GM19240 (cell line): ENCODE measurements at regions not wholly inside any gene's neighbourhood (a gene's known extent, or its start where the extent isn't known, plus 50 kb on each side); places are given as distances from the start of the nearest gene placed in this dataset.

ENCODE experiments used
- DNase-seq: peaks from one replicate; pipeline ENCODE4 v3.0.0; 2011; ENCODE audit warnings: low spot score; ENCODE audit not compliant: insufficient read length

DNA sequence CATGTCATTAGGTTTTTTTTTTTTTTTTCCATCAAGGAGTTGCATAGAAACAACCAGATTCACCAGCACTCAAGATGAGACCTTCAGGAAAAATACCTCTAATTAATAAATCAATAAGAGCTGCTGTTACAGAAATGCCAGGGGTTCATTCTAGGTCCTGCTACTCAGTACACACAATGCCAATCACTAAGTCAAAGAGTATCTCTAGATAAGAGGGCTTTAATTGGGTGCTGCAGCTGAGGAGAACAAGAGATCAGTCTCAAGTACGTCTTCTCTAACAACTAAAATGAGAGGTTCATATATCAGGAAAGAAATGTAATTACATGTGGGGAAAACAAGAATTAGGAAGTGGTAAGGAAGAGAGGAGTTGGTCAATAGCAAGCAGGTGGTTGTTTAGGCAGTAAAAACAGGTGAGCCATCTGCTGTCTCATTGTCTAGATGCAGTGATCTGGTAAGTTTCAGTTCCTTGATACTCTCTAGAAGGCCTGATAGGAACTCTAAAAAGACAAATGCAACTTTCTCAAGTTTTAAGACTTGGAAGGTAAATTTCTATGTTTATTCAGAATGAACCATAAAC lies 272.9 kb upstream of the ZWINT start:
- DNase-seq: no peak

DNA sequence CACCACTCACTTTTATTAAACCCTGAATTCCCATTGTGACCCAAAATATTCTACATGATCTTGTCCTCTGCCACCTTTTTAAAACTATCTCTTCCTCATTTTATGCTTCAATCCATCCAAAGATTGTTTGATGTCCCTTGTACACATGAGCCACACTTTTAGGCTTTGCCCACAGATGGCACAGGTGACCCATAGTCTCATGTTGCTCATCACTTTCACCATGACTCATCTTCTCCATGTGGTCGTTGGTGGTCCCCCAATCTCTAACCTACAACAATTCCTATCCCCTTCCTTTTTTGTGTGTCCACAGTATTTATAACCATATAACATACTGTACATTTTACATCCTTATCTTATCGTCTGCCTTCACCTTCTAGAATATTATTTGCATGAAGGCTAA lies 271.5 kb upstream of the ZWINT start:
- DNase-seq: no peak

DNA sequence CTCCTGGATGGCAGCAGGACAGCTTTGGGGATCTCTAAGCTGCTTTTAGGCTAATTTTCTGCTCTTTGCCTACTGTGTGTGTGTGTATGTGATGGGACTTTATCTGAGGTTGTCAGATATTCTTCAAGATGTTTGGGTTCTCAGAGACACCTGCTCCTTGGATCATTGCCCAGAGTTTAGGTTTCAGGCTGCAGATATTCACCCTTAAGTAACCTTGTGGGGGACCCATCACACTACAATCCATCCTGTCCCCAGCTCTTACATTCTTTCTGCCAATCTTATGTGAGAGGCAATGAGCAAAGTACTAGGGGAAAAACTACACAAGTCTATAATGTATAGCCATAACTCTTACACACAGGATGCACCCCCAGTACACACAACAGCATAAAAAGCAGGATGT lies 263.0 kb upstream of the ZWINT start:
- no peak for DNase-seq

DNA sequence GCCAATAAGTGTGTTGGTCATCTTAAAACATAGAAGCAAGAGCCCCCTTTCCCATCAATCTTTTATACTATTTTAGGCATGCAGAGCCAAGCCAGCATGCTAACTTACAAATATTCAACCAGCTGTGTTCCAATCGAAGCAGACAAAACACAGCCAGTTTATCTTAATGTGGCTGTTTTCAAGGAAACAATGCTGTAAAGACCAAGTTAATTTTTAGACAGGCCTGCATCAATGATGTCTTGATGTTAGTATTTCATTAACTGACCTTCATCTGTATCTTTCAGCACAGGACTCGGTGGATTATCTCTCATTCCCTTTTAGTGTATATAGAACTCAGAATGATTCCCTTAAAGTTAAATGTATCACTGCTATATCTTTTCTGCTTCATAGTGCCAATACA lies 262.0 kb upstream of the ZWINT start:
- no peak for DNase-seq

DNA sequence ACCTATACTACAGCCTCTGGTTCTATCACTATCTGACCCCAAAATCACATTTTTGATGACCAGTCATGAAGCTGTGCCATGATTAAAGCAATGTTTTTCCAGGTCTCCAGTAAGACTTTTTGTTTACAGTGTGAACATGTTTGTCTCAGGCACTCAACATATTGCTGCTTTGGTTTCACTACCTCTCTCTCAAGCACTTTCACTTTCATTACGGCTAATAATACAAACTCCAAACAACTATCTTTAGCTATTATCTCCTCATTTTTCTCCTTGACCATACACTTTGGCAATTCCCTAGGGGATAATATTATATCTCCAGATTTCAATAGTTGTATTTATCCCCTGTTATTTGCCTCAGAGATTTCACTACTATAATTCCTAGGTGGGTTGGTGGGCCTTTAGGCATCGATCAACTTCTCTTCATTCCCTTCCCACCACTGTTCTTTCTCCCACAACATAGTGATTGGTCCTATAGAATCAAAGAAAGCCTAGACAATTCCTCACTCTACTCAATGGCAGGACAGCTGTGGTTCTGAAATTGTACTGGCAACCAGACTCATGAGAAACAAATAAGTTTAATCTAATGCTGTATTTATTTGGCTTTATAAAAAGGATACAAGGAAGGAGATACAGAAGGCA lies 261.4 kb upstream of the ZWINT start:
- DNase-seq: no peak

DNA sequence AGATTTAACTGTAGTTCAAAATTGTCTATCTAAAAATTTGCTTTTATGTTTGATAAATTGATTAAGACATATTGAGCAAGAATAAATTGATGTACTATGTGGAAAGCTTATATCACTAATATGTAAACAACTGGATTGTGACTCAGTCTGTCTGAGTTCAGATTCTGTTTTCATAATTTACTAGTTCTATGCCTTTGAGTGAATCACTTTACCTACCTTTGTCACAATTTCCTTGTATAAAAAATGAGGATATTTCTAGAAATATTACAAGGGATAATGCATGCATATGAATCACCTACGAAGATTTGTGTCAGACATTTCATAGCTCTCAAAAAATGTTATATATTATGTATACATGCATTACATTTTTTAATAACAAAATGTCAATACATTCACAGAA lies 245.1 kb upstream of the ZWINT start:
- no peak for DNase-seq

DNA sequence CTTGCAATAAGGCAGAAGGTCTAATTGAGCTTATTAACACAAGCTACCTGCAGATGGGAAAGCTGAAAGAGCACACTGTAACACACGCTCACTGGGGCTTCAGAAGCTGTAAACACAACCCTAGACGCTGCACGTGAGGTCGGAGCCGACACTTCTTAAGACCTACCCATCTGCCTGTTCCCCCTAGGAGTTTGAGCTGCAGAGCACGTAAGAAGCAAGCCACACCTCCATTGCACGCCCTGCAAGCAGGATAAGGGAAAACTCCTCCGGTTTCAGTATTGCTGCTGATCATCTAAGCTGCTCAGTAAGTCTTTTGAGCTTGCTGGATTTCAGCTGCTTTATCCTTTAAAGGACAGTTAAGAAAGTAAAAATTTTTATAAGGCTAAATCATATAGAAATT lies 244.0 kb upstream of the ZWINT start:
- no peak for DNase-seq

DNA sequence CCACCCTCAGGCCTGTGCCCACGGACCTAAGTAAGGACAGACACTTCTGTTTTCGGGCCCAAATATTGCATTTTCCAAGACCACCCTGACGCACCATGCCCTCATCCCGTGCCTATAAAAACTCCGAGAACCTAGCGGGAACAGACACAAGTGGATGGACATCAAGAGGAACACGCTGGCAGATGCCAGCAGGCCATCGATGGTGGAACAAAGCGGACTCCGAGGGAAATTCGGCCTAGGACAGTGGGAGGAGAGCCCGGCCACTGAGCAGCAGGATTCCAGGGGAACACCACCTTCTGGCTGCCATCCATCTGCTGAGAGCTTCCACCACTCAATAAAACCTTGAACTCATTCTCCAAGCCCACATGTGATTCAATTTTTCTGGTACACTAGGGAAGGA lies 243.6 kb upstream of the ZWINT start:
- no peak for DNase-seq

DNA sequence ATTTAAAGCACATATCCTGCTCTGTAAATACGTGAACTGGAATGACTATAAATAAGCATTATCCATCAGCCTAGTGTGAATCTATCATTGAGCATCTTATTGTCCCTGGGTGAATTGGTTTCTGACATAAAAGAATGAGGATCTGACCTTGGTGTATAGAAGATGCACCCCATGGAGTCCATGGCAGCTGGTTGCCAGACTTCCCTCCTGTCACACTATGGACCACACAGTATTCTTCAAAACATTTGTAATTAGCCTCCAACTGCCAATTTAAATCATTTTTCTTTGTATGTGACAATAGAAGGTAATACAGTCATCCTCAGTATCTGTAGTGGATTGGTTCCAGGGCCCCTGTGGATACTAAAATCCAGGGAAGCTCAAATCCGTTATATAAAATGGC lies 238.1 kb upstream of the ZWINT start:
- DNase-seq: no peak

DNA sequence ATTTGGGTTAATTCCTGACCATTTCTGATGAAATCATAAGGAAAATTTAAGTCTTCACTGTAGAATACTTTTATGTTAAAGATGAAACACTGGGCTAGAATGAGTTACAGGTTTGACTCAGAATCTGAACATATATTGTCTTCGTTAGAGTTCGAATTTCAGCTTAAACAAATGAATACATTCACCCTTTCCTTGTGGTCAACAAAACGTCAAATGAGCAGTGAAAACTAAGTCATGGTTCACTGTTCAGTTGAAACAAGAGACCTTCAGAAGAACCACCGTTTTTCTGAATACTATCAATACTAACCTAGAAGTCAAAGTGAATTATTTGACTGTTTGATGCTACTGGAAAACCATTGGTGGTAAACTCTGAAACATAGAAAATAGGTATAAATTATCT lies 235.2 kb upstream of the ZWINT start:
- no peak for DNase-seq

DNA sequence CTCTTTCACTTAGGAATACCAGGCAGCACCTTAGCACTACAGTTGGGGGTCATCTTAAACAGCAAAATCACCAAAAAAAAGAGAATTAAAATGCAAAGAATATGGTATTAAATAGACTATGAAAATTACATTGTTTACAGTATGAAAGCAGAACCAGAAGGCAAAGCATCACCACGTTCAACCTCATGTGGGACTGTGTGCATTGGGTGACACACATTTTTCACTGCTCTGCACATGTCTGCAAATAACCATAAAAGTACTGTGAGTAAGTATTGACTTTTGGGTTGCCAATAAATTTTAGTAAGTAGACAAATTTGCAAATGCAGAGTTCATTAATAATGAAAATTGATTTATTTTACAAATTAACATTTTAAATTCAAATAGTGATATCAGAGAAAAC lies 232.1 kb upstream of the ZWINT start:
- DNase-seq: no peak

DNA sequence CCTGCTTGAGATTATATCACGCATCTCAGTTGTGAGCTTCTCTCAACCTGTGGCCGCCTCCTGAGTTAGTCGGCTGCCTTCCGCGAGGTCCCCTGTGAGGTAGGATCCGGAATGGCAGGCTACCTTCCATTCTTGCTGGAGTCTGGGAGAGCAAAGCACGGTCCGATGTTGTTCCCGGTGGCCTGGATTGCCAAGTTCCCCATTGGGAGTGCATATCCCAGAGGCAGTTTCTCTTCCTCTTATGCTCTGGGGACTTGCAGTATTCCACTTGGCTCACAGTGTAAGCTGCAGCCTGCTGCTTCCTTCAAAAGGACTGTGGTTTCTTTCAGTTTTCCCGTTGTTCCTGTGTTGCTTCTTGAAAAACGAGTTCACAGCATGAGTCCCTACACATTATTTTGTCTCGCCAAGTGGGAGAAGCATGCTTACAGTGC lies 225.4 kb upstream of the ZWINT start:
- no peak for DNase-seq

DNA sequence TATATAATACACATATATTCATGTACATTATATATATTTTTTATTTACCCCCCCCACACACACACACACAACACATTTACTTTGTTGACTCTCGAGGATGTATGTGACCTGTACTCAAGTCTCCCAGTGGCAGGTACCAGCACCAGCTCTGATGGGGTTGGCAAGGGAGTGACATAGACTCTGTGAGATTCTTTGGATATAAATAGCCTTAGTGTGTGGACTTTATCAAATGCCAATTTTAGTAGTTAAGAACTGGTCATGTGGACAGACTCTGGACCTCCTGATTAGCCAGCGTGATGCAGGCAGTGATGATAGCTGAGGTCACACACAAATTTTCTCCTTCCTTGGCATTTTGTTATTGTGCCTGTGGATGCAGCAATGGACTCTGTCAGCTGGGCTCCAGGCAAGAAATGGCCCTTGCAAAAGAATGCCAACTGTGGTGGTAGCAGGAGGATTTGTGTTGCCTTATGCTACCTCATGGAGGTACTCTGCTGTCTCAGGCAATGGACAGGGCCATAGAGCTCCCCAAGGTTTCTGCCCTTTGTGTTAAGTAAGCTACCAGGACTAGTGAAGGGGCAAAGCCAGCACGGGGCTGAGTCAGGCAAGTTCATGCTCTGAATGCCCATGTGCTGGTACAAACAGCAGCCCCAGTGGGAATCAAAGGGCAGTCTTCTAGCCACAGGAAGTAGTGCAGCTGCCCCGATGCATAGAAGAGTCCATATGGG lies 224.6 kb upstream of the ZWINT start:
- no peak for DNase-seq

DNA sequence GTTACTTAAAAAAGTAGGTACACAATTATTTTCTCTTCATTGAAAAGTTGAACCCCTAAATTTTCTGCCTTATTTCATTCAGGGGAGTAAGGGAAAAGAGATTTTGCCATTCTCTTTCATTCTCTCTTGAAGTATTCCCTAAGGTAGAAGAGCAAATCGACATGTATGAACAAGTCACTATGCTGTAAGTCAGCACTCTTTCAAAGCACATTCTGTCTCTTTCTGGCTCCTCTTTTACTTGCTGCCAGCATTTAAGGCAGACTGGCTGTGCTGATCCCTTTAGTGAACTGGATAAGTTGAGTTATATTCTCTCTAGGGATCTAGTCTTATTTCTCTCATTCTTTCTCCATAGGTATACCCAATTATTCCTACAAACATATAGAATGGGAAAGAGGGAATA lies 222.3 kb upstream of the ZWINT start:
- no peak for DNase-seq

DNA sequence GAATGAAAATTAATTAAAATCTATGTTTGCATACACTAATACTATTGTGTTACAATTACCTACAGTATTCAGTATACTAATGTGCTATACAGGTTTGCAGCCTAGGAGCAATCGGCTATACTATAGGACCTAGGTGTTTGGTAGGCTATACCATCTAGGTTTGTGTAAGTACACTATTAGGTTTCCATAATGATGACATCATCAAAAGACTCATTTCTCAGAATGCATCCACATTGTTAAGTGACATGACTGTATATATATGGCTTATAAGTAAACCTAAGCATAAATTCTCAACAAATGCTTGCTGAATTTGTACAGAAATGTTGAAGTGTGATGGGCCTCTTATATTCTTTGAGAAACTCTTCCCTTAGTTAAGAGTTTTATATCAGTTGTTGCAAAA lies 206.5 kb upstream of the ZWINT start:
- DNase-seq: no peak

DNA sequence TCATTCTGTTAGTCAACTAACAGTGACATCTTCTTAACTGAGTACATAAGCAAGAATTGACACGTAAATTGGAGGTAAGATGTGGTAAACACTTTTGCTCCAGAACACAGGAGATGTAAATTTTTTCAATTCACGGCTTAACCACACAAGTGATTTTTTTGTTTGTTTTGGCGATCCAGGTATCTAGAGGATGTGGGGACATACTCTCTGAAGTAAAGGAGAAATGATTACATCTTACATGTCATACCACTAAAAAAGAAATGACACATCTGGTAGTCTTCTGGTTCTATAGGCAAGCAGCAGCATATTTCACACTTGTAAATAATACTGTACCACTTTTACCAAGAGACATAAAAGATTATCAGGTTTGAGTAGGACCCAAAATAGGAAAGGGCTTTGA lies 200.3 kb upstream of the ZWINT start:
- DNase-seq: no peak

DNA sequence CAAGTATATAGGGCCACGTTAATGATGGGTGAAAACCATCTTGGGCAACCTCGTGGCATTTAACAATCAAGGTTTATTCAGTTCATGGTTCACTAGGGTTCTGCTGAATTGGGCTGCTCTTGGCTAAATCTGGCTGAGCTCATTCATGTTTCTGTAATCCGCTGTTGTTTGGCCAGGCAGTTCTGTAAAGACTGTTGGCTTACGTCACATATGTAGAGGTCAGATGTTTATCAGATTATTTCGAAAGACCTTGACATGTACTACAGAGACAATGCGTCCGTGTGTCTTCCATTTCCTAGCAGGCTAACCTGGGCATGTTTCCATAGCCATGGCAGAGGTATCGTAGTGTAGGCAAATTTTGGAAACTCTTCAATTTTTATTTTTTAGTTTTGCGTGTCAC lies 190.0 kb upstream of the ZWINT start:
- DNase-seq: no peak

DNA sequence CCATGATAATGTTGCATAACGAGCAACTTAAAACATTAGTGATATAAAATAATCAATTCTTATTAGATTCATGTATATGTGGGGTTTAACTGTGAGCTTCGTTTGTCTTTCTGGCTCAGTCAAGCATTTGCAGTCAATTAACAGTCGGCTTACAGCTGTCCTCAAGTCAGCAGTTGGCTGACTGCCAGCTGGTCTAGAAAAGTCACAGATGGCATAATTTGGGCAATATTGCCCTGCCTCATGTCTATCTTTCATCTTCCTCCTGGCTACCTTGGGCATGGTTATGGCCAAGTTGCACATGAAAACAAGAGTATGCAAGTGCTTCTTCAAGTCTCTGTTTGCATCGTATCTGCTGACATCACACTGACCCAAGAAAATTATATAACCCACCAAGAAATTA lies 186.1 kb upstream of the ZWINT start:
- no peak for DNase-seq

DNA sequence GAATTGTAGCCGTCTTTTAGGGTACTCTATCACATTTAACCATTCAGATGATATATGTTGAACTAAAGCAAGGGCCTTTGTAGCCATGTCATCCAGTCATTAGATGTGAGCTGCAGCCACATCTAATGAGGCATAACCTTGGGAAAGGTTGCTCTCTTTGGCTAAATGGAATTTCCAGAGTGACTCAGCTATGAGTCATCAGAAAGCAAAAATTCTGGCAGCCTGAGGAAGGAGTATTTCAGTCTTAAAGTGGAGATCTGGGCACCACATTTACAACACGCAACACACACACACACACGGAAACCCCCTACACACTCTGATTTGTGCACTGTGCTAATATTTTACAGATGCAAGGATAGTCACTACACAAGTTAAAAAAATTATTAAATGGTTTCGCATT lies 176.9 kb upstream of the ZWINT start:
- DNase-seq: no peak

DNA sequence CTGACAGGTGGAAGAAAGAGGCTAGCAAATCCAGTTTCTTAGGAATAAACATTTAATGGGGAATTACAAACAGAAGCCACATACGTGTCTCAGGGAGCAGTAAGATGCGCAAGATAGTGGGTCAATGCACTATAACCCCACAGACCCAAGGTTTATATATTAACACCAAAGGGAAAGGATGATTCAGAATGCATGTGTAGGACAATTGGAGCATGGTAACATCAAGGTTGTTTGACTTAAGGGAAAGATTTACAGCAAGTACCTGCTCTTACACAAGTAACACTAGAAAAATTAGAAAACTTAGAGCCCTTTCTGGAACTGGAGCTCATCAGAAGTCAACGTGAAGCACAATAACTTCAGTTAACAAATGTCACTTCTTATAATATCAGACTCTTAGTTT lies 161.1 kb upstream of the ZWINT start:
- DNase-seq: no peak

DNA sequence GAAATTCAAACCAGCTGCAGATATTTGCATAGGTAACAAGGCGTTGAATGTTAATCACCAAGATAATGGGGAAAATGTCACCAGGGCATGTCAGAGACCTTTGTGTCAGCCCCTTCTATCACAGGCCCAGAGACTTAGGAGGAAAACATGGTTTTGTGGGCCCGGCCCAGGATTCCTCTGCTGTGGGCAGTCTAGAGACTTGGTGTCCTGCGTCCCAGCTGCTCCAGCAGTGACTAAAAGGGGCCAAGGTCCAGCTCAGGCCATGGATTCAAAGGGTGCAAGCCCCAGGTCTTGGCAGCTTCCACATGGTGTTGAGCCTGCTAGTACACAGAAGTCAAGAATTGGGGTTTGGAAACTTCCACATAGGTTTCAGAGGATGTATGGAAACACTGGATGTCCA lies 147.5 kb upstream of the ZWINT start:
- no peak for DNase-seq

DNA sequence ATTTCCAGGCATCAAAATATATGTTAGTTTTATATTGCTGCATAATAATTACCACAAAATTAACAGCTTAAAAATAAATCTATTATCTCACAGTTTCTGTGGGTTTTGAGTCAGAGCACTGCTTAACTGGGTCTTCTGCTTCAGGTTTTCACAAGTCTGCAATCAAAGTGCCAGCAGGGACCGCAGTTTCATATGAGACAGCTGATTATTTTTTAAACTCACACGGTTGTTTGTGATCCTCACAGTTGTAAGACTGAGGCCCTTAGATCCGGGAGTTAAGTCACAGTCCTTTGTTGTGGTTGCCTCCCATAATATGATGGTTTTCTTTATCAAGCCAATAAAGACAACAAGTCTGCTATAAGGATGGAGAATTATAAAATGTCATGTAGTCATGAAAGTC lies 146.0 kb upstream of the ZWINT start:
- DNase-seq: no peak

DNA sequence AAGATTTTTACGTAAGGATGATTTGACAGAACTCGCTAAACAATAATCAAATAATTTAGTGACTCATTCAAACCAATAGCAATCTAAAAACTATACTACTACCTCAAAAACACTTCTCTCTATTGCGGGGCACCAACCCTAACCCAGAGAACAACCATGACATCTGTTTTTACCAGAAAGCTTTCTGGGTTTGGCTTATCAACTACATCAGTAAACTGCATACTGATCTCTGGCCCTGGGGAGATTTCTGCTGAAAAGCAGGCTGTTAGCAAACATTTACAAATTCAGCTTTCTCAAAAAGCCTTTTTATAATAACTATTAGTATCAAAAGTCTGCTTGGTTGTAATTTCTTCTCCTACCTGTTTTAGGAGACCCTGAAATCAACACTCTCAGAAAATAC lies 144.5 kb upstream of the ZWINT start:
- no peak for DNase-seq
